GM10266 (cell line): ENCODE measurements at regions not wholly inside any gene's neighbourhood (a gene's known extent, or its start where the extent isn't known, plus 50 kb on each side); places are given as distances from the start of the nearest gene placed in this dataset.

Experiments
- DNase-seq: peaks from one replicate; pipeline ENCODE4 v3.0.0; 2012; ENCODE audit errors: extremely low spot score
- TF ChIP-seq, protein P1 (sequence below): IDR thresholded peaks from 2 replicates; pipeline ENCODE4 v1.5.1; 2012; ENCODE audit warnings: mild to moderate bottlenecking, low read depth; ENCODE audit not compliant: control insufficient read depth, insufficient read depth; ENCODE audit errors: missing control alignments

DNA sequence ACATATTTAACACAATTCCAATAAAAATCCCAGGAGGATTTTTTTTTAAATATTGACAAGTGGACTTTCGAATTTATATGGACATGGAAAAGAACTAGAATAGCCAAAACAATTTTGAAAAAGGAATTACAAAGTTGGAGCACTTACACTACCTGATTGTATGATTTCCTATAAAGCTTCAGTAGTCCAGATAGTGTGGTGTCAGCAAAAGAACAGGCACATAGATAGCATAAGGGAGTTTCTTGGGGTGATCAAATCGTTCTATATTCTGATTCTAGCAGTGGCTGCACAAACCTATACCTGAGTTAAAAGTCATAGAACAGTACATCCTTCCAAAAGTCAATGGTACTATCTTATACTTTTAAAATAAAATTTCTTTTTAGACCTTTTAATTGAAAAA, 66.4 kb upstream of the CES5A start:
- TF ChIP-seq, protein P1, sequence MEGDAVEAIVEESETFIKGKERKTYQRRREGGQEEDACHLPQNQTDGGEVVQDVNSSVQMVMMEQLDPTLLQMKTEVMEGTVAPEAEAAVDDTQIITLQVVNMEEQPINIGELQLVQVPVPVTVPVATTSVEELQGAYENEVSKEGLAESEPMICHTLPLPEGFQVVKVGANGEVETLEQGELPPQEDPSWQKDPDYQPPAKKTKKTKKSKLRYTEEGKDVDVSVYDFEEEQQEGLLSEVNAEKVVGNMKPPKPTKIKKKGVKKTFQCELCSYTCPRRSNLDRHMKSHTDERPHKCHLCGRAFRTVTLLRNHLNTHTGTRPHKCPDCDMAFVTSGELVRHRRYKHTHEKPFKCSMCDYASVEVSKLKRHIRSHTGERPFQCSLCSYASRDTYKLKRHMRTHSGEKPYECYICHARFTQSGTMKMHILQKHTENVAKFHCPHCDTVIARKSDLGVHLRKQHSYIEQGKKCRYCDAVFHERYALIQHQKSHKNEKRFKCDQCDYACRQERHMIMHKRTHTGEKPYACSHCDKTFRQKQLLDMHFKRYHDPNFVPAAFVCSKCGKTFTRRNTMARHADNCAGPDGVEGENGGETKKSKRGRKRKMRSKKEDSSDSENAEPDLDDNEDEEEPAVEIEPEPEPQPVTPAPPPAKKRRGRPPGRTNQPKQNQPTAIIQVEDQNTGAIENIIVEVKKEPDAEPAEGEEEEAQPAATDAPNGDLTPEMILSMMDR = no peak
- no peak for DNase-seq

DNA sequence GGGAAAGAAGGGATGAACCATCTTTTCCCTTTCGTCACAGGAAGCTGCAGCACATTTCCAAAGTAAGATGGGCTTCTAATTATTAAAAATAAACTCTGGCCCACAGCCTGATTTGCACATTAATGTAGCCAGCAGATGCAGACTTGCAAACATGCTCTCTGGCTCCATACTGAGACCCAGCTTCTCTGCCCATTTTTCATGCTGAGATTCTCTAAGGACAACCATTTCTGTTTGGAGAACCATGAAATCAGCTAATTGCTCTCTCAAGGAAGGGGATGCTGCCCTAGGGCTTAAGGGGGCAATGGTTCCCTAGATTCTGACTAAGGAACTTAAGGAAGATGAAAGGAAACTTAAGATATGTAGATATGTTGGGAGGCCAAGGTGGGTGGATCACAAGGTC, 63.0 kb upstream of the CES5A start:
- TF ChIP-seq, protein P1 = no peak
- DNase-seq = no peak

DNA sequence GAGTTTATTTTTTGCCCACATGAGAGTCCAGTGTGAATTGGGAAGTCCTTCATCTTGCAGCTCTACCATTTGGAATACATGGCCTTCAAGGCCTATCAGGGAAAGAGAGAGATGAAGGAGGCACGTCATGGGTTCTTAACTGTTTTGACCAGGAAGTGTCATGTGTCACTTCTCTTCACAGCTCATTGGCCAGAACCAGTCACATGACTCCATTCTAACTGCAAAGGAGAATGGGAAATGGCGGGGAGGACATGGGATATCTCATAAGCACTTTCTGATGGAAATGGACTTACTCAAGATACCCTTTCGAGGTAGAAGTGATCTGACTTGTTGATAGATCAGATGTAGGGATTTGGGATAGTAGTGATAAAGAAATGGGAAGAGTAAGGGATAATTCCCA, 57.9 kb upstream of the CES5A start:
- no peak for DNase-seq
- TF ChIP-seq, protein P1 = no peak

DNA sequence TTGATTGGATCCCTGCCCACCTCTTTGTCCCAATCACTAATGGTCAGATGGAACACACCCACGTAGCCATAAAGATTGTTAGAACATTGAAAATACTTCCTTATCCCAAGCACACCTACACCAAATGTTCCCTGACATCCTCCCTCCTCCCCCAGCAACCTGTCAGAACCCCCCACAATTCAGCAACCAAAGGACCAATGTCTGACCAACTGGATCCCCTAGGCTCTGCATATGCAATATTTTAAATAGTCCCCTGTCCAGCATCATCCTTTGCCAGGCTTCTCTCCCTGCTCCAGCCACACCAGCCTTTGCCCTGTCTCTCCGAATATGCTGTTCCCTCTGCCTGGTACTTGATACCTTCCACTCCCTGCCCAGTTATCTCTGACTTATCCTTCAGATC, 54.9 kb upstream of the CES5A start:
- no peak for DNase-seq
- TF ChIP-seq, protein P1 = no peak

DNA sequence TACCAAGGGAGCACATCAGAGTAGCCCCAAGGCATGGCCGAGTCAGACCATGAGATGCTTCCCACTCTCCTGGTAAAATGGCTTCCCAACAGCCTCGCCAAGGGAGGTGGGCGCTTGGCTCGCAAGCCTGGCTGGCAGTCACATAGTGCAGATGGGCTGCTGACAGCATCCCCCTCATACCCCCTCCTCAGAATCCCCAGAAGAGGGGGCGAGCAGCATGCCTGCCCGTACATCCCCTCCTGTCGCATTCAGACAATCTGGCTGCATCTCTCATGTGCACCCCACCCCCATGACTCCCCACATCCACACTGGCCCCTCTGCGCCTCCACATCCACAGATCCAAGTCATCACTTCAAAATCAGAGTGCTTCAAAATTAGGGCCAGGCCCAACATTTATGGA, 54.0 kb upstream of the CES5A start:
- DNase-seq = no peak
- TF ChIP-seq, protein P1 = no peak

DNA sequence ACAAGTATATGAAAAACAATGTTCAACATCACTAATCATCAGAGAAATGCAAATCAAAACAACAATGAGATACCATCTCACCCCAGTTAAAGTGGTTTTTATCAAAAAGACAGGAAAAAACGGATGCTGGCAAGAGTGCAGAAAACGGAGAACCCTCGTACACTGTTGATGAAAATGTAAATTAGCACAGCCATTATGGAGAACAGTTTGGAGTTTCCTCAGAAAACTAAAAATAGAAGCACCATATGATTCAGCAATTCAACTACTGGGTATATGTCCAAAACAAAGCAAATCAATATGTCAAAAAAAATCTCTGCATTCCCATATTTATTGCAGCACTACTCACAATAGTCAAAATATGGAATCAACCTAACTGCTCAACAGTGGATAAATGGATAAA, 50.1 kb upstream of the CES5A start:
- TF ChIP-seq, protein P1 = no peak
- no peak for DNase-seq
